ENCODE measurements at regions not wholly inside any gene's neighbourhood (a gene's known extent, or its start where the extent isn't known, plus 50 kb on each side); places are given as distances from the start of the nearest gene placed in this dataset.

DNA sequence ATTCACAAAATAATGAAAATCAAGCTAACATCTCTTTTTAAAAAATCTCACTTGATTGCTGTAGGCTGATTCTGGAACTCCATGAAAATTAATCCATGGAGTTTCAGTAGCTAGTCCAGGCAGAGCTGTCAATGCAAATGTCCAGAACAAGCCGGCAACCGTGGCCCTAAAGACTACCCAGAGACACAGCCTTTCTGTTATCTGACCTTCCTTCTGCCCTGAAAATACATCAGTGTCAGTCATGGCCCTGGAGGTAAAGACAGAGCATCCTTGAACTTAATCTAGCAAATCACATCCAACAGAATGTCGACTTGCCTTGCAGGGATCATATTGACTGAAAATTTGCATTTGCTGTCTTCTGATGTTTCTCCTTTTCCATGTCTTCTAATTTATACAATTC lies 887.4 kb upstream of the B3GALT2 start:
- TF ChIP-seq EZH2phosphoT487 (IDR thresholded peaks at IDR 0.05; ENCODE audit: borderline replicate concordance): no peak
- TF ChIP-seq, protein P1, sequence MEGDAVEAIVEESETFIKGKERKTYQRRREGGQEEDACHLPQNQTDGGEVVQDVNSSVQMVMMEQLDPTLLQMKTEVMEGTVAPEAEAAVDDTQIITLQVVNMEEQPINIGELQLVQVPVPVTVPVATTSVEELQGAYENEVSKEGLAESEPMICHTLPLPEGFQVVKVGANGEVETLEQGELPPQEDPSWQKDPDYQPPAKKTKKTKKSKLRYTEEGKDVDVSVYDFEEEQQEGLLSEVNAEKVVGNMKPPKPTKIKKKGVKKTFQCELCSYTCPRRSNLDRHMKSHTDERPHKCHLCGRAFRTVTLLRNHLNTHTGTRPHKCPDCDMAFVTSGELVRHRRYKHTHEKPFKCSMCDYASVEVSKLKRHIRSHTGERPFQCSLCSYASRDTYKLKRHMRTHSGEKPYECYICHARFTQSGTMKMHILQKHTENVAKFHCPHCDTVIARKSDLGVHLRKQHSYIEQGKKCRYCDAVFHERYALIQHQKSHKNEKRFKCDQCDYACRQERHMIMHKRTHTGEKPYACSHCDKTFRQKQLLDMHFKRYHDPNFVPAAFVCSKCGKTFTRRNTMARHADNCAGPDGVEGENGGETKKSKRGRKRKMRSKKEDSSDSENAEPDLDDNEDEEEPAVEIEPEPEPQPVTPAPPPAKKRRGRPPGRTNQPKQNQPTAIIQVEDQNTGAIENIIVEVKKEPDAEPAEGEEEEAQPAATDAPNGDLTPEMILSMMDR (conservative IDR thresholded peaks at IDR 0.05; ENCODE audit: low read length): no peak
- no peak overlapping the region for H3K4me3 ChIP-seq (ENCODE audit: low read length, poor library complexity, severe bottlenecking)
- no peaks in the 10 kb centered on the region for H3K36me3 ChIP-seq (ENCODE audit: insufficient read depth, low read length)
- H3K9ac ChIP-seq (ENCODE audit: low read depth, low read length, poor library complexity, severe bottlenecking): no peak overlapping the region
- no peaks in the 10 kb centered on the region for H3K27me3 ChIP-seq (ENCODE audit: insufficient read depth, low read length, poor library complexity, severe bottlenecking)
- no peaks in the 10 kb centered on the region for H3K9me3 ChIP-seq (ENCODE audit: insufficient read depth, low read depth, low read length)
- no peaks in the 10 kb centered on the region for H3F3A ChIP-seq (ENCODE audit: low read depth)
- no peak overlapping the region for H3K4me2 ChIP-seq (ENCODE audit: low read depth, low read length, poor library complexity, severe bottlenecking)
- no peaks in the 10 kb centered on the region for H4K20me1 ChIP-seq (ENCODE audit: insufficient read depth, low read length, poor library complexity, severe bottlenecking)
- H3K9me2 ChIP-seq (replicated peaks; ENCODE audit: low read depth, low read length): no peaks in the 10 kb centered on the region
- H2AFZ ChIP-seq (ENCODE audit: low read length): no peak overlapping the region
- no peaks in the 10 kb centered on the region for H3K79me2 ChIP-seq (ENCODE audit: insufficient read depth, low read length)
- no peaks in the 10 kb centered on the region for H3K4me1 ChIP-seq (ENCODE audit: insufficient read depth, low read length, poor library complexity, severe bottlenecking)

DNA sequence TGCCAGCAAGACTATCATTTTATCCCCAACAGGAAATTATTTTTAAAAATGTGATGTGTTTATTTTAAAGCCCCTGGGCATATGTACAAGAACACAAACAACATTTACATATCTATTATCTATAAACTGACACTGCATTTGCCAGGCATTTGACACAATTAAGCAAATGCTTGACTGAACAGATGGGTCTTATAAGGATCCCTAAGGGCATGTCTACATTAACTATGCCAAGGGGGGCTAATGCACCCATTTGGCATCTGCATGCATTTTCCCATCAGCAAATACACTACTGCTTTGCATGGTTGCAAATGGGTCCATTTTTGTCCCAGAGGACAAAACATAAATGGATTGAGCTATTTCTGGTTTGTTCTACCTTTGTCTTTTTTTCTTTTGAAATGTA lies 884.8 kb upstream of the B3GALT2 start:
- H3K27me3 ChIP-seq (ENCODE audit: insufficient read depth, low read length, poor library complexity, severe bottlenecking): no peaks in the 10 kb centered on the region
- no peaks in the 10 kb centered on the region for H3K9me2 ChIP-seq (replicated peaks; ENCODE audit: low read depth, low read length)
- H3K9me3 ChIP-seq (ENCODE audit: insufficient read depth, low read depth, low read length): no peaks in the 10 kb centered on the region
- no peak overlapping the region for H3K9ac ChIP-seq (ENCODE audit: low read depth, low read length, poor library complexity, severe bottlenecking)
- no peaks in the 10 kb centered on the region for H4K20me1 ChIP-seq (ENCODE audit: insufficient read depth, low read length, poor library complexity, severe bottlenecking)
- no peaks in the 10 kb centered on the region for H3K79me2 ChIP-seq (ENCODE audit: insufficient read depth, low read length)
- H3K4me2 ChIP-seq (ENCODE audit: low read depth, low read length, poor library complexity, severe bottlenecking): no peak overlapping the region
- H3F3A ChIP-seq (ENCODE audit: low read depth): no peaks in the 10 kb centered on the region
- H3K4me1 ChIP-seq (ENCODE audit: insufficient read depth, low read length, poor library complexity, severe bottlenecking): no peaks in the 10 kb centered on the region
- H3K36me3 ChIP-seq (ENCODE audit: insufficient read depth, low read length): no peaks in the 10 kb centered on the region
- no peak overlapping the region for H2AFZ ChIP-seq (ENCODE audit: low read length)
- TF ChIP-seq, protein P1 (conservative IDR thresholded peaks at IDR 0.05; ENCODE audit: low read length): no peak
- no peak for TF ChIP-seq EZH2phosphoT487 (IDR thresholded peaks at IDR 0.05; ENCODE audit: borderline replicate concordance)
- H3K4me3 ChIP-seq (ENCODE audit: low read length, poor library complexity, severe bottlenecking): no peak overlapping the region

DNA sequence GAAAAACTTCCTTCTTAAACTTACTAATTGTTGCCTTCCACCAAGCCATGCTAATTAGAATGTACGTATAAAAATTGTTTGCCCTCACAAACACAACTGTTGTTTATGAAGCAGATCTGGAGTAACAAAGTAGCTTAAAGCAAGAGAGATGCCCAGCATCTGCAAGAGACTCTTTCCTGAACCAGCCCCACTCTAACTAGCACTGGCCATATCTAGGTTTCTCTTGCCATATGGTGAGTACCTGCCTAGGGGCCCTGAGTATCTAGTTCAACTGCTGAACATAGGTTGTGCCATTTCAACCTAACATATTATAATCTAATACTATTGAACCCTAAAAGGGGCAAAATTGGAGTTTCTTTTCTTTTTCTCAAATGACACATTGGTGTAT lies 883.4 kb upstream of the B3GALT2 start:
- TF ChIP-seq EZH2phosphoT487 (IDR thresholded peaks at IDR 0.05; ENCODE audit: borderline replicate concordance): no peak
- TF ChIP-seq, protein P1 (conservative IDR thresholded peaks at IDR 0.05; ENCODE audit: low read length): no peak
- Histone ChIP-seq H3K4me1 (ENCODE audit: insufficient read depth, low read length, poor library complexity, severe bottlenecking) (no peaks in the 10 kb centered on the region), H3K36me3 (ENCODE audit: insufficient read depth, low read length) (no peaks in the 10 kb centered on the region), H4K20me1 (ENCODE audit: insufficient read depth, low read length, poor library complexity, severe bottlenecking) (no peaks in the 10 kb centered on the region), H3K4me3 (ENCODE audit: low read length, poor library complexity, severe bottlenecking) (no peak overlapping the region), H3K9me2 (replicated peaks; ENCODE audit: low read depth, low read length) (no peaks in the 10 kb centered on the region), H3K27me3 (ENCODE audit: insufficient read depth, low read length, poor library complexity, severe bottlenecking) (no peaks in the 10 kb centered on the region), H3F3A (ENCODE audit: low read depth) (no peaks in the 10 kb centered on the region), H2AFZ (ENCODE audit: low read length) (no peak overlapping the region), H3K9me3 (ENCODE audit: insufficient read depth, low read depth, low read length) (no peaks in the 10 kb centered on the region), H3K79me2 (ENCODE audit: insufficient read depth, low read length) (no peaks in the 10 kb centered on the region), H3K4me2 (ENCODE audit: low read depth, low read length, poor library complexity, severe bottlenecking) (no peak overlapping the region), H3K9ac (ENCODE audit: low read depth, low read length, poor library complexity, severe bottlenecking) (no peak overlapping the region)

All from Loucy (cell line).